Transverse colon (tissue), 4 donors: ENCODE measurements at regions not wholly inside any gene's neighbourhood (a gene's known extent, or its start where the extent isn't known, plus 50 kb on each side); places are given as distances from the start of the nearest gene placed in this dataset.

Experiments
- CTCF ChIP-seq, 5 experiments: fragments of 200-600 bp in 3 of 5; fragments of 450-650 bp in 2 of 5; sonication (generic) in 3 of 5; IDR thresholded peaks; 1 replicate in 2 of 5; 2 replicates in 3 of 5; pipeline ENCODE4 v1.5.1; 2016 to 2017; ENCODE audit warnings: antibody characterized with exemption in 5 of 5, inconsistent platforms in 3 of 5, mild to moderate bottlenecking in 2 of 5, moderate library complexity in 1 of 5
- POLR2AphosphoS5 ChIP-seq, 3 donors: sonication (generic); formaldehyde crosslinking; IDR thresholded peaks; one replicate each; pipeline ENCODE4 v1.6.1; 2016; ENCODE audit warnings: antibody characterized with exemption in 3 of 3

GRCh38 chr13:112185466-112185865 is 118.5 kb downstream of the SOX1 start:
- TF ChIP-seq CTCF (IDR thresholded peaks at IDR 0.05): no peak
- no peak for TF ChIP-seq POLR2AphosphoS5 (IDR thresholded peaks at IDR 0.05)
